HCT116 (cell line): ENCODE measurements at regions not wholly inside any gene's neighbourhood (a gene's known extent, or its start where the extent isn't known, plus 50 kb on each side); places are given as distances from the start of the nearest gene placed in this dataset.

Source experiments
- ATAC-seq: fragments of 200-7000 bp; cut with Tn5 transposase; 2 replicates; pipeline ENCODE4 v1.9.1; 2020; ENCODE audit warnings: mild to moderate bottlenecking, moderate library complexity
- BruUV-seq: library from RNA; stranded (reverse); fragments of 400-500 nt; replicated peaks from 2 replicates; lab custom pipeline; 2021; lab: Mats Ljungman, UMichigan
- CTCF ChIA-PET: fragments of 300-600 bp; sonication (Branson Sonifier 250); formaldehyde crosslinking; loops from one replicate; lab custom pipeline; 2021; ENCODE audit warnings: antibody characterized with exemption; lab: Charles Lee
- POLR2A ChIA-PET: fragments of 300-600, 350-600 bp; sonication (Branson Sonifier 250); formaldehyde crosslinking; loops from one replicate; lab custom pipeline; 2021; ENCODE audit warnings: antibody characterized with exemption; lab: Charles Lee
- RAD21 ChIA-PET, 2 experiments: fragments of 300-600 bp; sonication (Branson Sonifier 250); formaldehyde crosslinking; loops; one replicate each; lab custom pipeline; 2023; ENCODE audit warnings: low total read pairs in 2 of 2; ENCODE audit not compliant: uncharacterized antibody in 2 of 2, unreplicated experiment in 2 of 2, low non-redundant PET in 1 of 2; lab: Charles Lee
- DNase-seq: peaks from one replicate; pipeline ENCODE4 v3.0.0-alpha.2; 2010; ENCODE audit warnings: low read depth, low spot score
- H2AFZ ChIP-seq: fragments of 200-600 bp; shearing (Covaris generic), sonication (generic); 2 replicates; pipeline ENCODE4 v1.6.1; 2017; ENCODE audit warnings: low read depth, mixed run types, mixed read lengths, antibody characterized with exemption, low read length; ENCODE audit not compliant: poor library complexity, severe bottlenecking
- H3K27ac ChIP-seq: 2 replicates; pipeline ENCODE4 v1.5.1; 2012; ENCODE audit warnings: low read depth, low read length
- H3K27me3 ChIP-seq: fragments of 200-600 bp; sonication (generic); 2 replicates; pipeline ENCODE4 v1.6.1; 2016; ENCODE audit warnings: mixed run types, low read length, mixed read lengths; ENCODE audit not compliant: insufficient read depth
- H3K36me3 ChIP-seq, 2 experiments: fragments of 200-500 bp in 1 of 2; fragments of 200-600 bp in 1 of 2; sonication (Bioruptor generic) in 1 of 2; sonication (generic) in 1 of 2; 2 replicates each; pipeline versions ENCODE4 v1.5.1 to v1.6.1; 2014 to 2016; ENCODE audit warnings: low read length in 2 of 2, inconsistent platforms in 1 of 2, mixed read lengths in 1 of 2, mixed run types in 1 of 2; ENCODE audit not compliant: insufficient read depth in 2 of 2, control insufficient read depth in 1 of 2
- H3K4me1 ChIP-seq, 2 experiments: fragments of 200-600 bp in 1 of 2; sonication (generic) in 1 of 2; 2 replicates each; pipeline versions ENCODE4 v1.5.1 to v1.6.1; 2012 to 2017; ENCODE audit warnings: low read length in 2 of 2, inconsistent platforms in 1 of 2, mild to moderate bottlenecking in 1 of 2, mixed read lengths in 1 of 2, mixed run types in 1 of 2, moderate library complexity in 1 of 2; ENCODE audit not compliant: insufficient read depth in 2 of 2, control insufficient read depth in 1 of 2
- H3K4me2 ChIP-seq: fragments of 200-600 bp; sonication (generic); 2 replicates; pipeline ENCODE4 v1.6.1; 2017; ENCODE audit warnings: mixed run types, low read length, mixed read lengths
- H3K4me3 ChIP-seq, 2 experiments: fragments of 200-600 bp in 1 of 2; sonication (generic) in 1 of 2; replicated peaks in 1 of 2; 2 replicates each; pipeline ENCODE4 v1.5.1; 2011 to 2016; ENCODE audit warnings: low read length in 2 of 2, control low read depth in 1 of 2, low read depth in 1 of 2, mild to moderate bottlenecking in 1 of 2, mixed read lengths in 1 of 2, mixed run types in 1 of 2
- H3K79me2 ChIP-seq: fragments of 200-600 bp; sonication (generic); 2 replicates; pipeline ENCODE4 v1.6.1; 2017; ENCODE audit warnings: mild to moderate bottlenecking, mixed run types, low read length, moderate library complexity, mixed read lengths; ENCODE audit not compliant: insufficient read depth
- H3K9ac ChIP-seq: fragments of 200-600 bp; sonication (generic); 2 replicates; pipeline ENCODE4 v1.6.1; 2016; ENCODE audit warnings: low read length, mixed read lengths
- H3K9me2 ChIP-seq: fragments of 200-600 bp; sonication (generic), shearing (Covaris generic); 2 replicates; pipeline ENCODE4 v1.6.1; 2017; ENCODE audit warnings: mixed run types, mild to moderate bottlenecking, moderate library complexity; ENCODE audit not compliant: insufficient read depth
- H3K9me3 ChIP-seq, 2 experiments: fragments of 200-500 bp in 1 of 2; fragments of 200-600 bp in 1 of 2; sonication (Bioruptor generic) in 1 of 2; sonication (generic) in 1 of 2; 2 replicates each; pipeline ENCODE4 v1.6.1; 2014 to 2017; ENCODE audit warnings: low read length in 2 of 2, mixed read lengths in 2 of 2, inconsistent platforms in 1 of 2, low read depth in 1 of 2, mild to moderate bottlenecking in 1 of 2, mixed run types in 1 of 2, moderate library complexity in 1 of 2; ENCODE audit not compliant: control insufficient read depth in 1 of 2, insufficient read depth in 1 of 2
- H4K20me1 ChIP-seq: fragments of 200-600 bp; sonication (generic), shearing (Covaris generic); 2 replicates; pipeline ENCODE4 v1.6.1; 2017; ENCODE audit warnings: mixed run types, mild to moderate bottlenecking, moderate library complexity; ENCODE audit not compliant: insufficient read depth
- ATF3 ChIP-seq: IDR thresholded peaks from 2 replicates; pipeline ENCODE4 v1.6.1; 2012
- CBX3 ChIP-seq: IDR thresholded peaks from 2 replicates; pipeline ENCODE4 v1.6.1; 2012; ENCODE audit warnings: low read depth
- CEBPB ChIP-seq: IDR thresholded peaks from 2 replicates; pipeline ENCODE4 v1.6.1; 2012; ENCODE audit warnings: low read depth
- CTCF ChIP-seq, 3 experiments: fragments of 200-600 bp in 1 of 3; sonication (generic) in 1 of 3; IDR thresholded peaks in 2 of 3; conservative IDR thresholded peaks in 1 of 3; 2 replicates each; pipeline ENCODE4 v1.5.1; 2012 to 2017; ENCODE audit warnings: low read depth in 2 of 3, low read length in 2 of 3, antibody characterized with exemption in 1 of 3, borderline replicate concordance in 1 of 3, control low read depth in 1 of 3, mild to moderate bottlenecking in 1 of 3, mixed read lengths in 1 of 3, mixed run types in 1 of 3, moderate library complexity in 1 of 3; ENCODE audit not compliant: insufficient read depth in 1 of 3
- EGR1 ChIP-seq: IDR thresholded peaks from 2 replicates; pipeline ENCODE4 v1.6.1; 2012; ENCODE audit warnings: low read depth
- ELF1 ChIP-seq: IDR thresholded peaks from 2 replicates; pipeline ENCODE4 v1.6.1; 2012; ENCODE audit warnings: low read depth, borderline replicate concordance
- EZH2 ChIP-seq: fragments of 200-600 bp; sonication (generic); IDR thresholded peaks from 2 replicates; pipeline ENCODE4 v1.6.1; 2017; ENCODE audit warnings: antibody characterized with exemption, mixed run types
- EZH2phosphoT487 ChIP-seq: fragments of 200-600 bp; IDR thresholded peaks from 2 replicates; pipeline ENCODE4 v1.6.1; 2018; ENCODE audit warnings: antibody characterized with exemption, borderline replicate concordance
- FOSL1 ChIP-seq: IDR thresholded peaks from 2 replicates; pipeline ENCODE4 v1.6.1; 2012; ENCODE audit warnings: low read depth
- JUND ChIP-seq: IDR thresholded peaks from 2 replicates; pipeline ENCODE4 v1.6.1; 2012
- MAX ChIP-seq: IDR thresholded peaks from 2 replicates; pipeline ENCODE4 v1.6.1; 2012
- POLR2AphosphoS5 ChIP-seq: IDR thresholded peaks from 2 replicates; pipeline ENCODE4 v1.6.1; 2011; ENCODE audit warnings: mild to moderate bottlenecking, low read depth, low read length, moderate library complexity
- RAD21 ChIP-seq: IDR thresholded peaks from 2 replicates; pipeline ENCODE4 v1.6.1; 2012; ENCODE audit warnings: low read depth, mild to moderate bottlenecking
- REST ChIP-seq: IDR thresholded peaks from 2 replicates; pipeline ENCODE4 v1.6.1; 2012; ENCODE audit warnings: low read depth
- SIN3A ChIP-seq: IDR thresholded peaks from 2 replicates; pipeline ENCODE4 v1.6.1; 2012; ENCODE audit warnings: low read depth
- SP1 ChIP-seq: IDR thresholded peaks from 2 replicates; pipeline ENCODE4 v1.6.1; 2012; ENCODE audit warnings: low read depth
- TCF7L2 ChIP-seq: IDR thresholded peaks from 2 replicates; pipeline ENCODE4 v1.7.0; 2011; ENCODE audit warnings: borderline replicate concordance, inconsistent platforms; ENCODE audit not compliant: insufficient read depth, insufficient read length; ENCODE audit errors: extremely low read depth
- ZFX ChIP-seq: fragments of 450-650 bp; IDR thresholded peaks from 2 replicates; pipeline ENCODE4 v1.6.1; 2017
- ZNF274 ChIP-seq: fragments of 200-500 bp; sonication (Bioruptor generic); IDR thresholded peaks from 2 replicates; pipeline ENCODE4 v1.6.1; 2014; ENCODE audit warnings: mild to moderate bottlenecking, low read depth, low read length, inconsistent platforms
- intact Hi-C: fragments of 100-400 bp; cut with micrococcal nuclease; formaldehyde crosslinking; loops from 2 replicates; pipeline ENCODE4 v1.10.0; 2022

GRCh38 chr14:97995038-97995437 lies 1197.9 kb downstream of the VRK1 start:
- ATAC-seq: no peak
- no peaks in the 10 kb centered on the region for H4K20me1 ChIP-seq
- no peak overlapping the region for H3K27ac ChIP-seq
- no peaks in the 10 kb centered on the region for H3K36me3 ChIP-seq
- no peak overlapping the region for H2AFZ ChIP-seq
- no TSS peak for BruUV-seq
- no peaks in the 10 kb centered on the region for H3K9me2 ChIP-seq
- POLR2A ChIA-PET: no interaction called here
- intact Hi-C loops: no loop called here
- no peak for TF ChIP-seq CEBPB
- no peak for TF ChIP-seq TCF7L2
- TF ChIP-seq SIN3A: no peak
- no peak for TF ChIP-seq ZNF274
- no peak for TF ChIP-seq ATF3
- TF ChIP-seq SP1: no peak
- TF ChIP-seq EGR1: no peak
- no peak for TF ChIP-seq REST
- TF ChIP-seq RAD21: no peak
- no peak for TF ChIP-seq CTCF (IDR thresholded peaks at IDR 0.05 in 2 of 3, conservative IDR thresholded peaks at IDR 0.05 in 1 of 3; ENCODE audit: borderline replicate concordance in 1 of 3, insufficient read depth in 1 of 3, low read depth in 2 of 3, low read length in 2 of 3)
- TF ChIP-seq EZH2: no peak
- TF ChIP-seq FOSL1: no peak
- TF ChIP-seq MAX: no peak
- TF ChIP-seq JUND: no peak
- TF ChIP-seq CBX3: no peak
- no peak for TF ChIP-seq EZH2phosphoT487
- no peak for TF ChIP-seq ELF1
- no peak for TF ChIP-seq ZFX
- no peak for TF ChIP-seq POLR2AphosphoS5
- TF ChIP-seq, all 23 proteins: peak for 0
- H3K4me1 ChIP-seq: no peaks in the 10 kb centered on the region
- no peak overlapping the region for H3K9ac ChIP-seq
- no peak overlapping the region for H3K4me3 ChIP-seq
- H3K9me3 ChIP-seq: peaks cover 0 to 3% of the 10 kb centered on the region in 2 experiments; a peak in 1 of 4 replicates
- ChIA-PET RAD21 (no interaction called here), CTCF (no interaction called here)
- no peak overlapping the region for H3K4me2 ChIP-seq
- no peaks in the 10 kb centered on the region for H3K27me3 ChIP-seq
- DNase-seq: no peak
- no peaks in the 10 kb centered on the region for H3K79me2 ChIP-seq
